ENCODE measurements at regions not wholly inside any gene's neighbourhood (a gene's known extent, or its start where the extent isn't known, plus 50 kb on each side); places are given as distances from the start of the nearest gene placed in this dataset.

GRCh38 chr5:45765561-45765960 lies 69.4 kb upstream of the HCN1 start:
- TF ChIP-seq YY1 (IDR thresholded peaks at IDR 0.05; ENCODE audit: insufficient read depth, insufficient read length), result no peak
- no peak for TF ChIP-seq SUZ12 (IDR thresholded peaks at IDR 0.05; ENCODE audit: extremely low read depth, insufficient read depth, insufficient read length)
- no peak for TF ChIP-seq ZNF274 (IDR thresholded peaks at IDR 0.05; ENCODE audit: low read depth, low read length)

Data from NT2/D1 (cell line).